PC-3 (cell line): ENCODE measurements at regions not wholly inside any gene's neighbourhood (a gene's known extent, or its start where the extent isn't known, plus 50 kb on each side); places are given as distances from the start of the nearest gene placed in this dataset.

Experiments
- ATAC-seq: fragments of 200-7000 bp; cut with Tn5 transposase; 2 replicates; pipeline ENCODE4 v1.9.1; 2020; ENCODE audit warnings: mild to moderate bottlenecking, moderate library complexity
- BruUV-seq: library from RNA; stranded (reverse); fragments of 400-500 nt; replicated peaks from 2 replicates; lab custom pipeline; 2021; lab: Mats Ljungman, UMichigan
- CTCF ChIA-PET: fragments of 300-600 bp; sonication (Branson Sonifier 250); formaldehyde crosslinking; loops from one replicate; lab custom pipeline; 2022; ENCODE audit warnings: antibody characterized with exemption; lab: Charles Lee
- POLR2A ChIA-PET: fragments of 300-600 bp; sonication (Branson Sonifier 250); formaldehyde crosslinking; loops from one replicate; lab custom pipeline; 2022; ENCODE audit warnings: antibody characterized with exemption; ENCODE audit not compliant: unreplicated experiment; lab: Charles Lee
- DNase-seq: peaks from one replicate; pipeline ENCODE4 v3.0.0-alpha.2; 2015
- H2AFZ ChIP-seq: fragments of 300-600 bp; sonication (generic); 2 replicates; pipeline ENCODE4 v1.6.0; 2016; ENCODE audit warnings: antibody characterized with exemption, low read length
- H3F3A ChIP-seq: fragments of 300-600 bp; sonication (generic); one replicate; pipeline ENCODE4 v1.6.0; 2017; ENCODE audit warnings: antibody characterized with exemption, low read length, control low read depth, mild to moderate bottlenecking; ENCODE audit not compliant: unreplicated experiment
- H3K27ac ChIP-seq: fragments of 300-600 bp; sonication (generic); 2 replicates; pipeline ENCODE4 v1.5.1; 2016; ENCODE audit warnings: mild to moderate bottlenecking, low read length
- H3K27me3 ChIP-seq: fragments of 300-600 bp; sonication (generic); 2 replicates; pipeline ENCODE4 v1.6.1; 2016; ENCODE audit warnings: low read length, mixed read lengths
- H3K36me3 ChIP-seq: fragments of 300-600 bp; sonication (generic); 2 replicates; pipeline ENCODE4 v1.6.1; 2016; ENCODE audit warnings: low read depth, mixed run types, low read length, mixed read lengths
- H3K4me1 ChIP-seq: fragments of 300-600 bp; sonication (generic); 2 replicates; pipeline ENCODE4 v1.5.1; 2016; ENCODE audit warnings: low read length; ENCODE audit not compliant: insufficient read depth
- H3K4me2 ChIP-seq: fragments of 300-600 bp; sonication (generic); 2 replicates; pipeline ENCODE4 v1.6.0; 2016; ENCODE audit warnings: low read length
- H3K4me3 ChIP-seq: fragments of 300-600 bp; sonication (generic); 2 replicates; pipeline ENCODE4 v1.5.1; 2016; ENCODE audit warnings: mild to moderate bottlenecking, low read length, mixed read lengths
- H3K79me2 ChIP-seq: fragments of 300-600 bp; sonication (generic); 2 replicates; pipeline ENCODE4 v1.6.1; 2017; ENCODE audit warnings: low read length, mixed read lengths
- H3K9ac ChIP-seq: fragments of 300-600 bp; sonication (generic); 2 replicates; pipeline ENCODE4 v1.6.0; 2016; ENCODE audit warnings: mild to moderate bottlenecking, low read length
- H3K9me2 ChIP-seq: fragments of 300-600 bp; sonication (generic); replicated peaks from 2 replicates; pipeline ENCODE4 v1.6.1; 2016; ENCODE audit warnings: mixed run types, low read length, mixed read lengths
- H3K9me3 ChIP-seq: fragments of 300-600 bp; sonication (generic); 2 replicates; pipeline ENCODE4 v1.6.1; 2016; ENCODE audit warnings: low read length, mixed read lengths
- H4K20me1 ChIP-seq: fragments of 300-600 bp; sonication (generic); 2 replicates; pipeline ENCODE4 v1.6.1; 2016; ENCODE audit warnings: low read length, mixed read lengths
- CTCF ChIP-seq: fragments of 300-600 bp; sonication (generic); conservative IDR thresholded peaks from 2 replicates; pipeline ENCODE4 v1.5.1; 2017; ENCODE audit warnings: antibody characterized with exemption, low read depth, mild to moderate bottlenecking, low read length
- EZH2 ChIP-seq: fragments of 300-600 bp; sonication (generic); IDR thresholded peaks from one replicate; pipeline ENCODE4 v1.6.1; 2017; ENCODE audit warnings: antibody characterized with exemption, mild to moderate bottlenecking, low read length; ENCODE audit not compliant: unreplicated experiment
- EZH2phosphoT487 ChIP-seq: fragments of 300-600 bp; sonication (generic); IDR thresholded peaks from 2 replicates; pipeline ENCODE4 v1.6.1; 2018; ENCODE audit warnings: mild to moderate bottlenecking, antibody characterized with exemption, low read length, borderline replicate concordance
- intact Hi-C: fragments of 100-400 bp; cut with micrococcal nuclease; formaldehyde crosslinking; loops from 2 replicates; pipeline ENCODE4 v1.9.0; 2023

- Histone ChIP-seq H3F3A (no peaks in the 10 kb centered on the region), H3K79me2 (no peaks in the 10 kb centered on the region), H3K27me3 (0 out of 2 replicates have a peak, but pooled peaks cover 6% of the 10 kb centered on the region), H3K27ac (no peak overlapping the region), H3K9me3 (no peaks in the 10 kb centered on the region), H4K20me1 (no peaks in the 10 kb centered on the region), H3K4me1 (no peaks in the 10 kb centered on the region), H3K9me2 (no peaks in the 10 kb centered on the region), H2AFZ (no peak overlapping the region), H3K36me3 (no peaks in the 10 kb centered on the region), H3K4me2 (no peak overlapping the region), H3K4me3 (no peak overlapping the region), H3K9ac (no peak overlapping the region)
- no peak for DNase-seq
- ChIA-PET CTCF (no interaction called here), POLR2A (no interaction called here)
- intact Hi-C loops = no loop called here
- BruUV-seq = no TSS peak
- TF ChIP-seq CTCF = no peak
- TF ChIP-seq EZH2phosphoT487 = no peak
- TF ChIP-seq EZH2 = no peak
- ATAC-seq = no peak
Measured at GRCh38 chr4:67049446-67049845, 495.9 kb downstream of the CENPC start.

GRCh38 chr4:67048530-67048929, 496.8 kb downstream of the CENPC start:
- CTCF ChIA-PET = no interaction called here
- no TSS peak for BruUV-seq
- Histone ChIP-seq H2AFZ (no peak overlapping the region), H3K4me1 (no peaks in the 10 kb centered on the region), H3K79me2 (no peaks in the 10 kb centered on the region), H3K36me3 (no peaks in the 10 kb centered on the region), H3F3A (no peaks in the 10 kb centered on the region), H3K27ac (no peak overlapping the region), H3K9me2 (no peaks in the 10 kb centered on the region), H3K27me3 (0 out of 2 replicates have a peak, but pooled peaks cover 6% of the 10 kb centered on the region), H3K9ac (no peak overlapping the region), H4K20me1 (no peaks in the 10 kb centered on the region), H3K9me3 (no peaks in the 10 kb centered on the region), H3K4me3 (no peak overlapping the region), H3K4me2 (no peak overlapping the region)
- POLR2A ChIA-PET = no interaction called here
- no peak for TF ChIP-seq CTCF
- no peak for TF ChIP-seq EZH2phosphoT487
- TF ChIP-seq EZH2 = no peak
- ATAC-seq = no peak
- DNase-seq = no peak
- intact Hi-C loops = no loop called here

GRCh38 chr4:67040315-67040714, 505.0 kb downstream of the CENPC start:
- no peak overlapping the region for H2AFZ ChIP-seq
- no peak overlapping the region for H3K27ac ChIP-seq
- CTCF ChIA-PET = no interaction called here
- H4K20me1 ChIP-seq = no peaks in the 10 kb centered on the region
- no peaks in the 10 kb centered on the region for H3K9me3 ChIP-seq
- no peaks in the 10 kb centered on the region for H3K79me2 ChIP-seq
- no peak for DNase-seq
- H3K9me2 ChIP-seq = no peaks in the 10 kb centered on the region
- H3K27me3 ChIP-seq = no peaks in the 10 kb centered on the region
- no peak overlapping the region for H3K4me2 ChIP-seq
- ATAC-seq = no peak
- no peaks in the 10 kb centered on the region for H3F3A ChIP-seq
- TF ChIP-seq EZH2 = no peak
- no peak for TF ChIP-seq EZH2phosphoT487
- TF ChIP-seq CTCF = no peak
- no peak overlapping the region for H3K9ac ChIP-seq
- H3K4me1 ChIP-seq = peaks cover 11% of the 10 kb centered on the region
- POLR2A ChIA-PET = no interaction called here
- BruUV-seq = no TSS peak
- H3K36me3 ChIP-seq = no peaks in the 10 kb centered on the region
- H3K4me3 ChIP-seq = no peak overlapping the region
- intact Hi-C loops = no loop called here
